HEK293 (cell line): ENCODE measurements at regions not wholly inside any gene's neighbourhood (a gene's known extent, or its start where the extent isn't known, plus 50 kb on each side); places are given as distances from the start of the nearest gene placed in this dataset.

Source experiments
- CTCF ChIA-PET: fragments of 350-600 bp; formaldehyde crosslinking; extraction: SDS; loops from one replicate; lab custom pipeline; 2021; ENCODE audit warnings: antibody characterized with exemption; lab: Yijun Ruan, JAX
- POLR2A ChIA-PET: fragments of 300-600 bp; formaldehyde crosslinking; extraction: SDS; loops from one replicate; lab custom pipeline; 2020; ENCODE audit warnings: antibody characterized with exemption, inconsistent platforms; lab: Yijun Ruan, JAX
- H3K27ac ChIP-seq: fragments of 200-500 bp; sonication (Bioruptor generic); 2 replicates; pipeline ENCODE4 v1.5.1; 2014; ENCODE audit warnings: low read depth, low read length, control low read depth, inconsistent platforms; ENCODE audit errors: extremely low read depth
- H3K36me3 ChIP-seq, 2 experiments: fragments of 200-500 bp in 1 of 2; sonication (Bioruptor generic) in 1 of 2; 1 replicate in 1 of 2; 2 replicates in 1 of 2; pipeline ENCODE4 v1.5.1; 2014 to 2017; ENCODE audit warnings: inconsistent platforms in 2 of 2, low read length in 2 of 2; ENCODE audit not compliant: control insufficient read depth in 2 of 2, insufficient read depth in 1 of 2
- H3K4me1 ChIP-seq: fragments of 200-500 bp; sonication (Bioruptor generic); 2 replicates; pipeline ENCODE4 v1.5.1; 2014; ENCODE audit warnings: mild to moderate bottlenecking, low read length, inconsistent platforms; ENCODE audit not compliant: control insufficient read depth, insufficient read depth
- H3K4me3 ChIP-seq: 2 replicates; pipeline ENCODE4 v1.5.1; 2011; ENCODE audit warnings: low read depth, mild to moderate bottlenecking, control low read depth, low read length, moderate library complexity
- H3K9me3 ChIP-seq: fragments of 200-500 bp; sonication (Bioruptor generic); 2 replicates; pipeline ENCODE4 v1.5.1; 2014; ENCODE audit warnings: low read depth, low read length, inconsistent platforms; ENCODE audit not compliant: control insufficient read depth, insufficient read depth
- AEBP2 ChIP-seq: fragments of 450-650 bp; formaldehyde crosslinking; IDR thresholded peaks from 2 replicates; pipeline ENCODE4 v1.5.1; 2016; ENCODE audit warnings: missing biosample characterization, missing genetic modification characterization, borderline replicate concordance
- ATF2 ChIP-seq: fragments of 450-650 bp; formaldehyde crosslinking; IDR thresholded peaks from 2 replicates; pipeline ENCODE4 v1.5.1; 2016; ENCODE audit warnings: missing biosample characterization, missing genetic modification characterization, low read depth
- KLF7 ChIP-seq: fragments of 450-650 bp; formaldehyde crosslinking; IDR thresholded peaks from 2 replicates; pipeline ENCODE4 v1.5.1; 2016; ENCODE audit warnings: missing biosample characterization, missing genetic modification characterization, borderline replicate concordance
- KLF8 ChIP-seq: fragments of 450-650 bp; formaldehyde crosslinking; IDR thresholded peaks from 2 replicates; pipeline ENCODE4 v1.5.1; 2016; ENCODE audit warnings: missing biosample characterization, missing genetic modification characterization
- MYNN ChIP-seq: fragments of 450-650 bp; formaldehyde crosslinking; IDR thresholded peaks from 2 replicates; pipeline ENCODE4 v1.5.1; 2016; ENCODE audit warnings: missing biosample characterization, missing genetic modification characterization, borderline replicate concordance
- TCF7L2 ChIP-seq: IDR thresholded peaks from 2 replicates; pipeline ENCODE4 v1.6.1; 2011; ENCODE audit warnings: low read depth, mild to moderate bottlenecking, inconsistent platforms, low read length, moderate library complexity, borderline replicate concordance
- ZIC2 ChIP-seq: fragments of 450-650 bp; formaldehyde crosslinking; IDR thresholded peaks from 2 replicates; pipeline ENCODE4 v1.5.1; 2016; ENCODE audit warnings: missing biosample characterization, missing genetic modification characterization
- ZNF239 ChIP-seq: fragments of 450-650 bp; formaldehyde crosslinking; IDR thresholded peaks from 2 replicates; pipeline ENCODE4 v1.5.1; 2016; ENCODE audit warnings: missing biosample characterization, missing genetic modification characterization
- ZNF324 ChIP-seq: fragments of 450-650 bp; formaldehyde crosslinking; IDR thresholded peaks from 2 replicates; pipeline ENCODE4 v1.5.1; 2016; ENCODE audit warnings: missing biosample characterization, missing genetic modification characterization
- ZNF350 ChIP-seq: fragments of 450-650 bp; formaldehyde crosslinking; IDR thresholded peaks from 2 replicates; pipeline ENCODE4 v1.5.0; 2017; ENCODE audit warnings: missing biosample characterization, mild to moderate bottlenecking, missing genetic modification characterization
- ZNF488 ChIP-seq: fragments of 450-650 bp; formaldehyde crosslinking; IDR thresholded peaks from 2 replicates; pipeline ENCODE4 v1.5.1; 2016; ENCODE audit warnings: missing biosample characterization, missing genetic modification characterization
- ZNF521 ChIP-seq: fragments of 450-650 bp; formaldehyde crosslinking; IDR thresholded peaks from 2 replicates; pipeline ENCODE4 v1.5.1; 2017; ENCODE audit warnings: missing biosample characterization, mild to moderate bottlenecking, missing genetic modification characterization
- ZNF530 ChIP-seq: fragments of 450-650 bp; formaldehyde crosslinking; IDR thresholded peaks from 2 replicates; pipeline ENCODE4 v1.5.1; 2016; ENCODE audit warnings: low read depth, missing biosample characterization, missing genetic modification characterization
- ZNF548 ChIP-seq: fragments of 450-650 bp; formaldehyde crosslinking; IDR thresholded peaks from 2 replicates; pipeline ENCODE4 v1.5.1; 2016; ENCODE audit warnings: missing biosample characterization, missing genetic modification characterization
- ZNF555 ChIP-seq: fragments of 450-650 bp; formaldehyde crosslinking; conservative IDR thresholded peaks from 2 replicates; pipeline ENCODE4 v1.5.1; 2017; ENCODE audit warnings: missing biosample characterization, mild to moderate bottlenecking, missing genetic modification characterization, inconsistent platforms
- ZNF560 ChIP-seq: fragments of 450-650 bp; formaldehyde crosslinking; IDR thresholded peaks from 2 replicates; pipeline ENCODE4 v1.5.1; 2017; ENCODE audit warnings: missing biosample characterization, missing genetic modification characterization, borderline replicate concordance
- ZNF621 ChIP-seq: fragments of 450-650 bp; formaldehyde crosslinking; IDR thresholded peaks from 2 replicates; pipeline ENCODE4 v1.5.1; 2017; ENCODE audit warnings: missing biosample characterization, missing genetic modification characterization
- ZNF843 ChIP-seq: fragments of 450-650 bp; formaldehyde crosslinking; IDR thresholded peaks from 2 replicates; pipeline ENCODE4 v1.5.1; 2016; ENCODE audit warnings: missing biosample characterization, missing genetic modification characterization
- ZSCAN30 ChIP-seq: fragments of 450-650 bp; IDR thresholded peaks from 2 replicates; pipeline ENCODE4 v1.5.1; 2018; ENCODE audit warnings: missing biosample characterization, mild to moderate bottlenecking, missing genetic modification characterization, moderate library complexity
- TF ChIP-seq, protein P1 (sequence below): fragments of 450-650 bp; formaldehyde crosslinking; IDR thresholded peaks from 2 replicates; pipeline ENCODE4 v1.5.1; 2016; ENCODE audit warnings: missing biosample characterization, missing genetic modification characterization

DNA sequence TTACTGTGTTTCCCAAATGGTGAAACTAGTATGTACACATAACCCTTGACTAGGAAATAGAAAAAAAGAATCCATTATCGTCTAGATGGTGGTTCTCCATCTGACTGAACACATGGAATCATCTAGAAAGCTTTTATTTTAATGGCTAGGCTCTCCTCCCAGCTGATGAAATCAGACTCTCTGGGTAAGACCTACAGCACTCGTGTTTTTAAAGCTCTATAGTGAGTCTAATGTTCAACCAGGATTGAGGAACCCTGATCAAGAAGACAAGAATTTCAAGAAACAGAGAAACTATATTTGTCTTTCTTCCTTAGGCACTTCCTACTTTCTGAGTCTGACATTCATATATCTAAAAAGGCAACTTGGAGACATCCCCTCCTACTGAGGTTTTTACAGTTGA lies 118.8 kb downstream of the TMCO5A start:
- no peaks in the 10 kb centered on the region for H3K36me3 ChIP-seq
- H3K4me3 ChIP-seq: no peak overlapping the region
- H3K9me3 ChIP-seq: no peaks in the 10 kb centered on the region
- ChIA-PET POLR2A (no interaction called here), CTCF (interaction anchor here (0.5 to 1.0 kb wide), 2 partner anchors 9 to 187 kb away, joined by 3 to 5 read pairs; no protein-coding TSS in a partner anchor)
- no peaks in the 10 kb centered on the region for H3K4me1 ChIP-seq
- TF ChIP-seq KLF7: no peak
- H3K27ac ChIP-seq: no peak overlapping the region

DNA sequence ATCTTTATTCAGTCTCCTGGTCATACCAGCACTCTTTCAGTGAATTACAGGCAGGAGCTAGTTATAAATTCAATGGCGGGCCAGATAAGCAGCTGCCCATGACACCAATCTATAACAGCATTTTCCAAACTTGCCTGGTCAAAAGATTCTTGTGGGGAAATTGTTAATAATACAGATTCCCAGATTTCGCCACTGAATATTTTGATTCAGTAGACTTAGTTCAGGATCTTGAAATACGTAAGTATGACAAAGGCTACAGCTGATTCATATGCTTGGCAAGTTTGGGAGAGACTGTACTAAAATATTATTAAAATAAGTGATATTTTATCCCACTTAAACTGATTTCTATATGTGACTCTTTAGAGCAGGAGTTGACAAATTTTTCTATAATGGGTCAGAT lies 119.3 kb downstream of the TMCO5A start:
- H3K36me3 ChIP-seq: no peaks in the 10 kb centered on the region
- no peaks in the 10 kb centered on the region for H3K4me1 ChIP-seq
- no peaks in the 10 kb centered on the region for H3K9me3 ChIP-seq
- ChIA-PET CTCF (interaction anchor here (1.0 kb wide), 1 partner anchor 187 kb away, joined by 3 read pairs; no protein-coding TSS in a partner anchor), POLR2A (no interaction called here)
- no peak overlapping the region for H3K4me3 ChIP-seq
- H3K27ac ChIP-seq: no peak overlapping the region
- no peak for TF ChIP-seq ZNF488
- no peak for TF ChIP-seq AEBP2 (tag by site-specific recombination)
- TF ChIP-seq MYNN (tag by site-specific recombination): no peak
- no peak for TF ChIP-seq ZNF239
- no peak for TF ChIP-seq ZSCAN30 (tag by site-specific recombination)
- no peak for TF ChIP-seq ZNF350 (tag by site-specific recombination)
- TF ChIP-seq ZNF548 (tag by site-specific recombination): no peak
- no peak for TF ChIP-seq ZNF843 (tag by site-specific recombination)
- no peak for TF ChIP-seq ZNF621 (tag by site-specific recombination)
- TF ChIP-seq, protein P1, sequence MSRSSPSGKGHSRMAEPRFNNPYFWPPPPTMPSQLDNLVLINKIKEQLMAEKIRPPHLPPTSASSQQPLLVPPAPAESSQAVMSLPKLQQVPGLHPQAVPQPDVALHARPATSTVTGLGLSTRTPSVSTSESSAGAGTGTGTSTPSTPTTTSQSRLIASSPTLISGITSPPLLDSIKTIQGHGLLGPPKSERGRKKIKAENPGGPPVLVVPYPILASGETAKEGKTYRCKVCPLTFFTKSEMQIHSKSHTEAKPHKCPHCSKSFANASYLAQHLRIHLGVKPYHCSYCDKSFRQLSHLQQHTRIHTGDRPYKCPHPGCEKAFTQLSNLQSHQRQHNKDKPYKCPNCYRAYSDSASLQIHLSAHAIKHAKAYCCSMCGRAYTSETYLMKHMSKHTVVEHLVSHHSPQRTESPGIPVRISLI: no peak
- TF ChIP-seq ZNF555 (tag by site-specific recombination): no peak

- POLR2A ChIA-PET: no interaction called here
- CTCF ChIA-PET: no interaction called here
- TF ChIP-seq KLF7: no peak
- no peak for TF ChIP-seq ZNF530
- TF ChIP-seq KLF8 (tag by site-specific recombination): no peak
- TF ChIP-seq ATF2: no peak
- no peak for TF ChIP-seq ZNF560 (tag by site-specific recombination)
- TF ChIP-seq TCF7L2: no peak
- no peak for TF ChIP-seq ZIC2 (tag by site-specific recombination)
- TF ChIP-seq ZNF324: no peak
- no peak for TF ChIP-seq ZNF521
- Histone ChIP-seq H3K9me3 (no peaks in the 10 kb centered on the region), H3K4me1 (no peaks in the 10 kb centered on the region), H3K27ac (no peak overlapping the region), H3K36me3 (no peaks in the 10 kb centered on the region), H3K4me3 (no peak overlapping the region)
These were observed 120.0 kb downstream of the TMCO5A start for GRCh38 chr15:38054488-38054887.
